Endothelial cell (in vitro differentiated cells): ENCODE measurements at regions not wholly inside any gene's neighbourhood (a gene's known extent, or its start where the extent isn't known, plus 50 kb on each side); places are given as distances from the start of the nearest gene placed in this dataset.

ENCODE experiments used
- DNase-seq: peaks from one replicate; pipeline ENCODE4 v3.0.0; 2021; ENCODE audit warnings: low spot score
- H3K27ac Mint-ChIP-seq: one replicate; pipeline ENCODE4 v1.8.0; 2021; ENCODE audit warnings: mixed read lengths, inconsistent platforms; ENCODE audit not compliant: unreplicated experiment
- H3K27me3 Mint-ChIP-seq: one replicate; pipeline ENCODE4 v1.8.0; 2021; ENCODE audit warnings: mild to moderate bottlenecking, moderate library complexity, mixed read lengths, inconsistent platforms; ENCODE audit not compliant: unreplicated experiment
- H3K36me3 Mint-ChIP-seq: one replicate; pipeline ENCODE4 v1.8.0; 2021; ENCODE audit warnings: mild to moderate bottlenecking, low read depth, mixed read lengths, inconsistent platforms; ENCODE audit not compliant: unreplicated experiment
- H3K4me1 Mint-ChIP-seq: one replicate; pipeline ENCODE4 v1.8.0; 2021; ENCODE audit warnings: mild to moderate bottlenecking, mixed read lengths, inconsistent platforms; ENCODE audit not compliant: unreplicated experiment
- H3K4me3 Mint-ChIP-seq: one replicate; pipeline ENCODE4 v1.8.0; 2021; ENCODE audit warnings: mild to moderate bottlenecking, mixed read lengths, inconsistent platforms; ENCODE audit not compliant: unreplicated experiment
- H3K9me3 Mint-ChIP-seq: one replicate; pipeline ENCODE4 v1.8.0; 2021; ENCODE audit warnings: mixed read lengths, inconsistent platforms; ENCODE audit not compliant: unreplicated experiment
- CTCF ChIP-seq: fragments of 200-600 bp; sonication (generic); IDR thresholded peaks from one replicate; pipeline ENCODE4 v1.5.0; 2021; ENCODE audit warnings: antibody characterized with exemption; ENCODE audit not compliant: unreplicated experiment

DNA sequence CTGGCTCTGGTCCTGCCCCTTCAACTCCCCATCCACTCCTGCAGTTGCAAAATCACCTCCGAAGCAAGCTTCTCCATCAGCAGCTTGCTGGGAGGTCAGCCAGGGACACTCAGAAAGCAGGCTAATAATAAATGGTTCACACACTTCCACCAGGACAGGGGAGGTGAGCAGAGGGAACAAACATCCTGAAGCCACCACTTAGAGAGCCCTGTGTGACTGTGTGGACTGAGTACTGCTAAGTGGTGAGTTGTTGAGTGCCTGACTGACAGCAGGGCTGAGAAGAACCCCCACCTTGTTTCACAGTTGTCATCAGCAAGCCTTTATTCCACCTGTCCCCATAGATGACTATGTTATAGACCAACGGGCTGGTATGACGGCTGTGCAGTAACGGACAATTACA, 213.9 kb downstream of the CBLN1 start:
- no peaks in the 10 kb centered on the region for H3K36me3 Mint-ChIP-seq
- H3K4me3 Mint-ChIP-seq = no peak overlapping the region
- peaks cover 8% of the 10 kb centered on the region for H3K4me1 Mint-ChIP-seq
- H3K27ac Mint-ChIP-seq = no peak overlapping the region
- H3K27me3 Mint-ChIP-seq = peaks cover 6% of the 10 kb centered on the region
- no peaks in the 10 kb centered on the region for H3K9me3 Mint-ChIP-seq
- no peak for TF ChIP-seq CTCF
- no peak for DNase-seq

- Mint-ChIP-seq H3K4me3 (no peak overlapping the region), H3K9me3 (no peaks in the 10 kb centered on the region), H3K36me3 (no peaks in the 10 kb centered on the region), H3K27ac (no peak overlapping the region), H3K4me1 (peaks cover 8% of the 10 kb centered on the region), H3K27me3 (peaks cover 2% of the 10 kb centered on the region)
- no peak for DNase-seq
- no peak for TF ChIP-seq CTCF
These were observed 220.4 kb downstream of the CBLN1 start for GRCh38 chr16:49061137-49061714.

DNA sequence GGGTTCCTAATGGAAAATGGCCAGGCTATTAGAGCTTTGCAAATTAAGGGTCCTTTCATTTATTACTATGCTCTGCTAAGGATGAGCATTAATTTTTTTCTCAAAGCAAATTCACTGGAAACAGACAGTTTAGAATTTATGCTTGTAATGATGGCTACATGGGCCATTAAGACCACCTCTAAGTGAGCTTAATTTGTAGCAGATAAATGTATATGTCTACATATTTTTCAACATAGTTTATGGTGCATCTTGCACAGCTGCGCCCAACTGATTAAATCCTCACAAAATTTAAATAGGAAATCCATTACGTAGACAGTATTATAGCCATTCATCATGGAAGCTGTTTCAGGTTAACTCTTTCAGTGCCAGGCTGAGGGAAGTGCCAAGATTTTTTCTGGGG, 220.9 kb downstream of the CBLN1 start:
- H3K4me1 Mint-ChIP-seq = peaks cover 8% of the 10 kb centered on the region
- no peak for DNase-seq
- H3K36me3 Mint-ChIP-seq = no peaks in the 10 kb centered on the region
- H3K27me3 Mint-ChIP-seq = peaks cover 2% of the 10 kb centered on the region
- no peak overlapping the region for H3K27ac Mint-ChIP-seq
- no peak overlapping the region for H3K4me3 Mint-ChIP-seq
- no peaks in the 10 kb centered on the region for H3K9me3 Mint-ChIP-seq
- TF ChIP-seq CTCF = no peak

- Mint-ChIP-seq H3K27me3 (peaks cover 5% of the 10 kb centered on the region), H3K4me1 (peaks cover 4% of the 10 kb centered on the region), H3K4me3 (no peak overlapping the region), H3K27ac (no peak overlapping the region), H3K36me3 (no peaks in the 10 kb centered on the region), H3K9me3 (no peaks in the 10 kb centered on the region)
- no peak for DNase-seq
- TF ChIP-seq CTCF = no peak
These were observed 223.3 kb downstream of the CBLN1 start for GRCh38 chr16:49058382-49058781.

- Mint-ChIP-seq H3K9me3 (no peaks in the 10 kb centered on the region), H3K4me1 (peaks cover 4% of the 10 kb centered on the region), H3K4me3 (no peak overlapping the region), H3K36me3 (no peaks in the 10 kb centered on the region), H3K27ac (no peak overlapping the region), H3K27me3 (peaks cover 3% of the 10 kb centered on the region)
- no peak for TF ChIP-seq CTCF
- DNase-seq = no peak
These were observed 223.7 kb downstream of the CBLN1 start for GRCh38 chr16:49057936-49058335.
